GM21367 (cell line): ENCODE measurements at regions not wholly inside any gene's neighbourhood (a gene's known extent, or its start where the extent isn't known, plus 50 kb on each side); places are given as distances from the start of the nearest gene placed in this dataset.
A peak's percentile ranks its signal among the peaks of the same experiment; 100 is the strongest.

Source experiments
- ATAC-seq: cut with Tn5 transposase; IDR thresholded peaks from one replicate; pipeline ENCODE4 v1.9.1; 2021; ENCODE audit not compliant: unreplicated experiment

DNA sequence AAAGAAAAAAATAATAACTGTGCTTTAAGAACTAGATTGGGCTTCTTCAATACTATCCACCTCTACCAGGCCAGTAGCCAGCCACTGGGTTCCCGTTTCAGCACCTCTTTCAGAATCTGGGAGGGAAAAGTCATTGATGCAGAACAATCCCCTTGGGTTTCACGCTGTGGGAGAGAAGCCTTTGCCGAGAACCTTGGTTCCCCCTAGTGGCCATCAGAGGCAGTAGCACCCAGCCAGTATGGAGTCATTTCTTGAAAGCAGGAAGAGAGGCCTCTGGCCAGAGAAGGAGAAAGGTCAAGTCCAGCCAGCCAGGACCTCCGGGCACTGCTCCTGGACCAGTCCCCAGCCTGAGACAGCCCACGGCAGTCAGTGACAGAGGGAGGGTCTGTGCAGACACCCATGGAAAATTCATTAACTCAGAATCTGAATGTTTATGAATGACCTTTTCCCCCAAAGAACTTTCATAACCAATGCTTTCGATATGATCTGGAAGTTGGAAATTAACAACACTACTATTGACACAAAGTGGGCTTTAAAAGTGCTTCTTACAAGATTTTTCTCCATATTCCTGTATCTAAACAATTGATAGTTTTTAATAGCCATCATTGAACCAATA is 51.2 kb upstream of the CDH5 start:
- peak; percentile 94 for ATAC-seq

DNA sequence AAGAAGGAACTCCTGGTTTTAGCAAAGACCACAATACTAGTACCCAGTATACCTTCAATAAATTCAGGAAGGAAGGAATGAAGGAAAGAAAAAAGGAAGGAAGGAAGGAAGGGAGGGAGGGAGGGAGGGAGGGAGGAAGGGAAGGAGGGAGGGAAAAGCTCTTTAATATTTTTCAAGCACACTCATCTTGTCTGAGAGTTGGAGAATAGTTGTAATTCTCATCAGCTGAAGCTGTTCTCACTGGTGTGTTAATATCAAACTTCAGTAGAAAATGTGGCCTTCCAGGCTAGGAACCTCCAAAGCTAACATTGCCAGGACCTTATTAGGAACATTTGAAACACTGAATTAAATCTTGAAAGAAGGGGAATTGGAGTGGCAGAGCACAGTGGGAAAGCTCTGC is 55.2 kb upstream of the CDH5 start:
- ATAC-seq: no peak

GRCh38 chr16:66309215-66309807 is 57.2 kb upstream of the CDH5 start:
- ATAC-seq: no peak

DNA sequence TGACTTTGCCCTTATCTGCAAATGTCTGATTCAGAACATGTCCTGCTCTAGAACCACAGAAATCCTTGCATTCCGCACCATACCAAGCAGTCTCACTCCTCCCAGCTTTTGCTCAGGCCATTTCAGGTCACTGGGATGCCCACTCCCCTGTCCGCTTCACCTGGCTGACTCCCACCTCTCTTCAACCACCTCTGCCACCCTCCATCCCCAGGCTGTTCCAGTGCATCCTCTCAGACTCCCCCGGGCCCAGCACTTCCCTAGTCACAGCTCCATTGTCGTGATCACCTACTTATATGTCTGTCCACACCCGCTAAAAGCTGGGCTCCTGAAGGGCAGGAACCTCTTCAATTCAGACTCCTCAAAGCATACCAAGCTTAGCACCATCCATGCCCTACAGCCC is 58.4 kb upstream of the CDH5 start:
- ATAC-seq: no peak

GRCh38 chr16:66306366-66307150 is 59.9 kb upstream of the CDH5 start:
- ATAC-seq: no peak

GRCh38 chr16:66304961-66305360 is 61.5 kb upstream of the CDH5 start:
- ATAC-seq: no peak

DNA sequence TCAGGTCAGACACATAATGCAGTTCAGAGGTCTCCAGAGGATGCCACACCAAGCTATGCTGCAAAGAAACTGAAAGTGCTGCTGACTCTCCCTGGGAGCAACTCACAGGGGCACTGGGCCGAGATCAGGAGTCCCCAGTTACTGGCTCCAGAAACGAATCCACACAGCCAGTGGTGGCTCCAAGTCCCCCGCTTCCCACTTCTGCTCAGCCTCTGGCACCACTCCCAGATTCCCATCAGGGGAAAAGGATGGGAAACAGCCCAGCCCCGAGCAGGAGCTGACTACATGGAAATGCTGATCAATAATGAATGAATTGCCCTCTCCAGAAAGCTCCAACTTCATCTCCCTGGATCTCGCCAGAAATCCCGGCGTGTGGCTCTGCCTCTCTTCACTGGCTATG is 62.3 kb upstream of the CDH5 start:
- no peak for ATAC-seq

GRCh38 chr16:66300501-66300900 is 66.0 kb upstream of the CDH5 start:
- ATAC-seq: no peak

DNA sequence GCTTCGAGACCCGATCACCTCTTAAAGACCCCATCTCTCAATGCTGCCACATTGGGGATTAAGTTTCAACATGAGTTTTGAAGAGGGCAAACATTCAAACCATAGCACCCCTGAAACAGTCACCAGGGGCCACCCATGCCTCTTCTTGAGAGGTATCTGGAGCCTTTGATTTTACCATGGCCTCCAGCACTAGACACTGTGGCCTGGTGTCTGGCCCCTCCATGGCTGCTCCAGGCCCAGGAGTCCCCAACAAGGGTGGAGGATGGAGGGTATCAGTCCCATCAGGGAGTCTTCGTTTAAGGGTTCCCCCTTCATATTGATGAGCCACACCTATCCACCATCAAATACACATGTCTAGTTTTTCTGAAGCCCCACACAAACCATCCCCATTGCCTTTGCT is 66.5 kb upstream of the CDH5 start:
- no peak for ATAC-seq

DNA sequence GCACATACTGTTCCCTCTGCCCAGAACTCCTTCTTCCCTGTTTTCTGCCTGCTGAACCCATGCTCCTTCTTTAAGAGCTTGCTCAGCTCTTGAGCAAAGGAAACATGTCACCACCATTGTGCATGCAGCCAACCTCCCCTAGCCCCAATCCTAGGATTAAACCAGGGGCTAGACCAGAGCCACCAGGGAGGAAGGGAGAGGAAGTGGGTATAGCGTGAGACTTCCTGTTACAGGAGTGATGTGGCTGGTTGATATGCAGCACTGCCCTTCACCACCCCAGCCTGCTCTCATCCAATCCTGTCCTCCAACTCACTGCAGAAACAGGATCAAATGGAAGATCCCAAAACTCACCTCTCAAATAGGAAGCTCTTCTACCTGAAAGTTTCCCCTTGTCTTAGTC is 67.1 kb upstream of the CDH5 start:
- no peak for ATAC-seq

DNA sequence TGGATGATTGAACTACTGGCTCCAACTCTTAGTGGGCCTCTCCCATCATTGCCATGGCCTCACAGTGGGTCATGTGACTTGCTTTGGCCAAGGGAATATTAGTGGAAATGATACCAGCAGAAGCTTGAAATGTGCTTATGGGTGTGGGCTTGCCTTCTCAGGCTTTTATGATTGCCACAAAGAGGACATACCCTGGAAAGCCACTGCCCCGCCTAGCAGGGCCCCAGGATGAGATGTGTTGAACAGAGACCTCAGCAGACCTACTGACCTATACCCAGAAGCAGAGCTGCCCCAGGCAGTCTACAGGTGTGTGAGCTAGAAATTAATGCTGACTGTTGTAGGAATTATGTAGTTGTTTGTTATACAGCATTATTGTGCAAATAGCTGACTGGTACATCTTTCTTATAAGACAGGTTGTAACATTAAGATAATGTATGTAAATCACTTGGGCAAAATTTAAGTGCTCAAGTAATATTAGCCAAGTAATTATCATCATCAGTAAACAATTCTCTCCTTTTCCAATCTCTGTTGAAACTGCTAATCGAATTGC is 67.8 kb upstream of the CDH5 start:
- ATAC-seq: no peak

- no peak for ATAC-seq
These were observed 68.5 kb upstream of the CDH5 start for GRCh38 chr16:66298006-66298405.

- no peak for ATAC-seq
These were observed 69.9 kb upstream of the CDH5 start for GRCh38 chr16:66296591-66296990.

DNA sequence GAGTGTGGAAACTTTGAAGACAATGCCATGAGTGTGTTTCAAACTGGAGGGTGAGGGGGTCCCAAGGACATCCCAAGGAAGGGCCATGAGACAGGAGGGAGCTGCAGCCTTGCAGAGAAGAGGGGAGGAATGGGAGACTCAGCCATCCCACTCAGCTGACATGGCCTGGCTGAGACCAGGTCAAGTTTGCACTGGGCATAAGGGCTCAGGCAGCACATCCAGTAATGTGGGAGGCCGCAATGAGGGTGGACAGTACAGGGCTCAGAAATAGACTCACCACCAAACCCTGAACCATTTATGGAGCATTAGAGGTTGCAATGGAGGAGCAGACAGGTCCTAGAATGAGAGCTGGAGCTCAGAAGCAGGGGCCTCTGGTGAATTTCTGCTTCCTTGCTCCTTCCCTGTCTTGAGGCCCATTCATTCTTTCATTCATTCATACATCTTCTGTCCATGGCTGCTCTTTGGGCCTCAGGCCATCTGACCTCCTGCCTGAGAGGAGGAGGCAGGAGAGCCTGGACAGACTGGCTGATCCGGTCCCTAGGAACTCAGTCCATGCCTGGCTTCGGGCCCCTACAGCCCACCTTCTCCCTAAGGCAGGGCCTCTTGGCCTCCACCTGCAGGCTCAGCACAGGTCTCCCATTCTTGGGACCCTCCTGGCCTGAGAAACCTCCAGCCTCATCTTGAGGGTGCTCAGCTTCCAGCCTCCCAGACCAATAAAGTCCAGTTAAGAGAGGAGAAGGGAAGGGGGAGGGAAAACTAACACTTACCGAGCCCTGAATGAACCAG is 70.5 kb upstream of the CDH5 start:
- no peak for ATAC-seq

- no peak for ATAC-seq
These were observed 71.3 kb upstream of the CDH5 start for GRCh38 chr16:66295213-66295612.

DNA sequence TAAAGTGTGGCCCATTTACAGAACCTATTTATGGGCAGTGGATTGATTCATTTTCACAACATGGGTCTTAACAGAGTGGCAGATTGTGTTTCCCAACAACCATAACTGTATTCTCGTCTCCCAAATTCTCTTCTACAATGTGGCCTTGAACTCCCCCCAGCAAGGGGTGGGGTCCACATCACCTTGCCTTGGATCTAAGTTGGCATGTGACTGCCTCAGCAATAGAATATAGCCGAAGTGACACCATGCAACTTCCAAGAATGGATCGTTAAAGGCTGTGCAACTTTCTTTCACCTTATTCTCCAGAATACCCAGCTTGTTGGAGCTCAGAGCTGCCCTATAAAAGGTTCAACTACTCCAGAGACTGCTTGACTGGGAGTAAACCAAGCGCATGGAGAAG is 72.0 kb upstream of the CDH5 start:
- no peak for ATAC-seq

DNA sequence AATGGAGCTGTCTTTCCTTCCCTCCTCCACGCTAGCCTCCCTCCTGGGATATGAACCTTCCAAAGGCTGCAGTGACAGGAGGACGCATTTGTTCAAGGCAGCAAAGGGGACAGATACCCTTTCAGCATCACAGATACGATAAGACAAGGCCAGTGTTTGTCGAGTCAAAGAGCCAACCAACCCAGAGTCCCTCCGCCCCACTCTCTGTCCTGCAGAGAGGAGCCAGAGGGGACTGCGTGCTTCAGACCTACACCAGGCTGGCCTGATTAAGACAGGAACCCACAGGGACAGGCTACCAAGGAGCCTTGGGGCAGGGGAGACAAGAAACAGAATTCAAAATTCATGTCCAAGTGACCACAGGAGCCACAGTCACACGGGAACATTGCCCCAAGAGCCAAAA is 72.6 kb upstream of the CDH5 start:
- no peak for ATAC-seq

- no peak for ATAC-seq
These were observed 73.2 kb upstream of the CDH5 start for GRCh38 chr16:66293207-66293735.

- ATAC-seq: no peak
These were observed 74.1 kb upstream of the CDH5 start for GRCh38 chr16:66292241-66292935.

DNA sequence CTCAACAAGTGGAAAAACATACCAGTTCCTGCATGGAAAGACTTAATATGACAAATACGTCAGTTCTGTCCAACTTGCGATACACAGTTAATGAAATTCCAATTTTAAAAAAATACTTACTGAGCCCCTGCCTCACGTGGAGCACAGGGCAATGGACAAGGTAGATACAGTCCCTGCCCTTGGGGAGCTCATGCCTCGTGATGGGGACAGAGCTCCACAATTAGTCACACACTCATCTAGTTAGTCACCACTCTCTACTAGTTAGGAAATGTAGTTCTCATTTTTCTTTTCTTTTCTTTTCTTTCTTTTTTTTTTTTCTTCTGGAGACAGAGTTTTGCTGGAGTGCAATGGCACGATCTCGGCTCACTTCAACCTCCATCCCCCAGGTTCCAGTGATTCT is 74.7 kb upstream of the CDH5 start:
- no peak for ATAC-seq

- no peak for ATAC-seq
These were observed 76.1 kb upstream of the CDH5 start for GRCh38 chr16:66290431-66290830.
